Liver (tissue), 3 donors: ENCODE measurements at regions not wholly inside any gene's neighbourhood (a gene's known extent, or its start where the extent isn't known, plus 50 kb on each side); places are given as distances from the start of the nearest gene placed in this dataset.

Experiments
- FOXA1 ChIP-seq: IDR thresholded peaks from 2 replicates; pipeline ENCODE4 v1.6.1; 2016; ENCODE audit warnings: antibody characterized with exemption
- RXRA ChIP-seq, 2 donors: IDR thresholded peaks; 2 replicates each; pipeline ENCODE4 v1.6.1; 2017 to 2018; ENCODE audit warnings: antibody characterized with exemption in 2 of 2, mild to moderate bottlenecking in 1 of 2
- YY1 ChIP-seq: IDR thresholded peaks from 2 replicates; pipeline ENCODE4 v1.6.1; 2016; ENCODE audit warnings: antibody characterized with exemption, mild to moderate bottlenecking
- TF ChIP-seq, protein P1 (sequence below): fragments of 150-350 bp; IDR thresholded peaks from 2 replicates; pipeline ENCODE4 v1.5.1; 2017; ENCODE audit warnings: improper control_type of control experiment, low read depth, low read length; ENCODE audit not compliant: missing input control
- TF ChIP-seq, protein P2 (sequence below): IDR thresholded peaks from 2 replicates; pipeline ENCODE4 v1.6.1; 2016; ENCODE audit warnings: antibody characterized with exemption
- donor health status: healthy.
- donor health status: healthy.

DNA sequence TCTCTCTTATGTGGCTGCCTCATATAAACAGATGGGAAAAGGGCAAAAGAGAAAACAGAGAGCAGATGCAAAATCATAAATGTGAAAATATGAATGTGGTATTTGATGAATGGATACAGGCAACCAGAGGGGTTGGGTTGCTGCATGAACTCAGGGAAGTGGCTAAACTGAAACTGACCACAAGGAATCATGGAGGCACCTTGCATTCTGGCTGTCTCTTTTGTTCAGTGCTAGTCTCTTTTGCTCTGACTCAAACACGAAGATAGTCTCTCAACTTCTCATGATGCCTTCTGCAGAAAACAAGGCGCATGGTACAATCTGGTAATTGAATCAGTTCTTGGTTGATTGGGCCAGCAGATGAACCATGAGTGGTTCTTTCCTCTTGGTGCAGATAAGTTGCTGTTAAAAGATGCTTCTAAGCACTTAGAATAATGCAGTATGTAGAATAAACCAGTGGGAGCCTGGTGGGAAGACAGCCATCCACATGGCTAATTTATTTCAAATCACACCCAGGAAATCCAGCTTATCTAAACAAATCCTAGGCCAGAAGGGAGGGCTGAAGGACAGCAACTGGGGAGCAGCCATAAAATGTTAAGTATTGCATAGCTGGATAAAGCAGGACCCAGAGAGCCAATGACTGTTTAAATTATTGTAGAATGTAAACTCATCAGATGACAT is 64.2 kb downstream of the HLX start:
- TF ChIP-seq, protein P1, sequence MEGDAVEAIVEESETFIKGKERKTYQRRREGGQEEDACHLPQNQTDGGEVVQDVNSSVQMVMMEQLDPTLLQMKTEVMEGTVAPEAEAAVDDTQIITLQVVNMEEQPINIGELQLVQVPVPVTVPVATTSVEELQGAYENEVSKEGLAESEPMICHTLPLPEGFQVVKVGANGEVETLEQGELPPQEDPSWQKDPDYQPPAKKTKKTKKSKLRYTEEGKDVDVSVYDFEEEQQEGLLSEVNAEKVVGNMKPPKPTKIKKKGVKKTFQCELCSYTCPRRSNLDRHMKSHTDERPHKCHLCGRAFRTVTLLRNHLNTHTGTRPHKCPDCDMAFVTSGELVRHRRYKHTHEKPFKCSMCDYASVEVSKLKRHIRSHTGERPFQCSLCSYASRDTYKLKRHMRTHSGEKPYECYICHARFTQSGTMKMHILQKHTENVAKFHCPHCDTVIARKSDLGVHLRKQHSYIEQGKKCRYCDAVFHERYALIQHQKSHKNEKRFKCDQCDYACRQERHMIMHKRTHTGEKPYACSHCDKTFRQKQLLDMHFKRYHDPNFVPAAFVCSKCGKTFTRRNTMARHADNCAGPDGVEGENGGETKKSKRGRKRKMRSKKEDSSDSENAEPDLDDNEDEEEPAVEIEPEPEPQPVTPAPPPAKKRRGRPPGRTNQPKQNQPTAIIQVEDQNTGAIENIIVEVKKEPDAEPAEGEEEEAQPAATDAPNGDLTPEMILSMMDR = no peak
- TF ChIP-seq YY1 = no peak
- TF ChIP-seq, protein P2, sequence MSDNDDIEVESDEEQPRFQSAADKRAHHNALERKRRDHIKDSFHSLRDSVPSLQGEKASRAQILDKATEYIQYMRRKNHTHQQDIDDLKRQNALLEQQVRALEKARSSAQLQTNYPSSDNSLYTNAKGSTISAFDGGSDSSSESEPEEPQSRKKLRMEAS = no peak
- no peak for TF ChIP-seq RXRA (IDR thresholded peaks at IDR 0.05)
- TF ChIP-seq FOXA1 = no peak
